DMS153 treated with DMSO at 0.1 percent for 48 hours (cell line): ENCODE measurements at regions not wholly inside any gene's neighbourhood (a gene's known extent, or its start where the extent isn't known, plus 50 kb on each side); places are given as distances from the start of the nearest gene placed in this dataset.

Experiments
- DNase-seq: peaks from one replicate; lab custom pipeline; 2025; ENCODE audit not compliant: unreplicated experiment; lab: John Stamatoyannopoulos, UW

DNA sequence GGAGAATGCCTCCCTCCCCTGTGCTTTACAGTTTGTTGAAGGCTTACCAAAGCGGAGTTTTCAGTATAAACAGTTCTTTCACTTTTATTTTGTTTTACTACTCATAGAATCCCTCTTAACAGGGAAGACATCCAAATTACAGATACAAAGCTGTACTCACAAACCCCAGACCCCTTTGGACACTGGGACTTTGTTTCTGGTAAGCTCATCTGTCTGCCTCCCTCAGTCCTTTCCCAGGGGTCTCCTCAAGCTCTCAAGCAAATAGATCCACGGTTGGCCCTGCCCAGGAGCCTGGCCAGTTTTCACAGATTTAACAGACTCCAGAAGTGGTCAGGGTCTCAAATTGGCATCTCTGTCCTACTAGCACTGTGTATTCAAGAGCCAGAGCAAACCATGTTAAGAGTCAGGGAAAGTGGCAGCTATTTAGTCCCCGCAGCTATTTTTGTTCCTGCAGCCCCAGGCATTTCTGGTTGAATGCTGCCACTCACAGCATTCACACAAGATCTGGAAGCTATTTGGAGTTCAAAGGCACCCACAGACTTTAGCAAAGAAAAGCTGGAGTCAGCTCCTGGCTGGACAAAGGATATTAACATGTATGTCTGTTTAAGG is 54.2 kb downstream of the TMEM100 start:
- DNase-seq: no peak

DNA sequence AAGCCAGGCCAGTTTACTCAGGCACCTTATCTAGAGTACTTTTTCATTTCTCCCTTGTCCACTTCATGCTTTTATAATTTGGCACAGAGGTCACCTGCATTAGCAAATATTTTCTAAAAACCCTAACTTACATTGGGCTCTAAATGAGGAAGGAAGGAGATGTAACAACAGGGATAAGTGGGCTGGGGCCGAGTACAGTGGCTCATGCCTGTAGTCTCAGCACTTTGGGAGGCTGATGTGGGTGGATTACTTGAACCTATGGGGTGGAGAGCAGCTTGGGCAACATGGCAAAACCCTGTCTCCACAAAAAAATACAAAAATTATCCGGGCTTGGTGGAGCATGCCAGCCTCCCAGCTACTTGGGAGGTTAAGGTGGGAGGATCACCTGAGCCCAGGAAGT is 55.9 kb downstream of the TMEM100 start:
- DNase-seq: no peak

GRCh38 chr17:55664287-55664686 is 58.4 kb downstream of the TMEM100 start:
- DNase-seq: no peak

GRCh38 chr17:55663400-55663799 is 59.3 kb downstream of the TMEM100 start:
- no peak for DNase-seq

DNA sequence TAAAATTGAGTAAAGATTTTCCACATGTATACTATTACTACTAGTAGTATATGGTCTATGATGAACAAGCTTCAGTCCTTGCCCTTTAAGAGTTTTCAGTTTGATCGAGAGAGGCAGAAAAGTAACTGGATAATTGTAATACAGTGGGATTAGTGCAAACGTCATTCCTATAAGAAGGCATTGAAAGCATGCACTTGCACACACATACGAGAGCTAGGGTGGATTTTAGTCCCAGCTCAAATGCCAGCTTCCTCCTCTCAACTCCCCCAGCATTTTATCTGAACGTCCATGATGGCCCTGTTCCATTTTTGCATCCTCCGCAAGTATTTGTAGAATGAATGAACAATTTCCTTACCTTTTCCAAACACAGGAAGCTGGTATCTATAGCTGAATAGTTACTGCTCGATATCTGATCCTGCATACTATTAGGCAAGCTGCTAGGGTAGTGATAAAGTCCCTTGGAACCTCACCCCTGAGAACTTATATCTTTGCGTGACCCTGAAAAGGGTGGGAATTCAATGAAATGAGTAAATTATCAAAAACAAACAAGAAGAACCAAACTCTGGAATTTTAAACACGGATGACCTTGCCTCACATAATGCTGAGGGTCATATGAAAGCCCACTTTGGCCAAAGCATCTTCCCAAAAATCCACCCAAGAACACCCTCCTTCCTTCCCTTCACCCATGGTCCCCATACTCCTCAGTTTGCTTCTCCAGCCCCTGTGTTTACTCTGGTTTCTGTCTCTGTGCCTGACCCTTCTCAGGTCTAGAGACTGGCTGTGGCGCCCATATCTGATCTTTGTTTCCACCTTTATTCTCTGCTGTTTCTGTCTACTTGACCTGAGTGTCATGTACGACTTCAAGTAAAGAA is 60.5 kb downstream of the TMEM100 start:
- DNase-seq: no peak

DNA sequence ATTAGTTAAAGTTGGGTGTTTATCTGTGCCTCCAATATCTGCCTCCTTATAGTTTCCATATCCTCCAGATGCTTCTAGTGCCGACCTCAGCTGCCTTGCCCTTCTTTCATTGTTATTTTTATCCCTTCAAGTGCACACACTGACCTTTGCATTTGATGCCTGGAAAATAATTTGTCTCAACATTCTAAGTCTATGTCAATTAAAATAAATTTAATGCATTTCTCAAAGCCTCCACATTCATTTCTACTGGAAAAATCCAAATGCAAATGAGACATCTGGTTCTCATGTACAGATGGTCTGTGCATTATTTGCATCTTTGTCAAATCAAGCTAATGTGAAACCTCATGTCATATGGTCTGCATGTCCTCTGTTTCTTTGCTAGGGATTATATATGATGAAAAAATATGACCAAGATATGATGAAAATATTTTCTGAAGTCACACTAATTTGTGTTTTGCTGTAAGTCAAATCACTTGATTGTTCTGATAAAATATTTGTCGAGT is 61.4 kb downstream of the TMEM100 start:
- no peak for DNase-seq

GRCh38 chr17:55660178-55660886 is 62.3 kb downstream of the TMEM100 start:
- peak; percentile 5 for DNase-seq

GRCh38 chr17:55659661-55660060 is 63.0 kb downstream of the TMEM100 start:
- DNase-seq: no peak

- no peak for DNase-seq
Measured at GRCh38 chr17:55655777-55656176, 66.9 kb downstream of the TMEM100 start.

DNA sequence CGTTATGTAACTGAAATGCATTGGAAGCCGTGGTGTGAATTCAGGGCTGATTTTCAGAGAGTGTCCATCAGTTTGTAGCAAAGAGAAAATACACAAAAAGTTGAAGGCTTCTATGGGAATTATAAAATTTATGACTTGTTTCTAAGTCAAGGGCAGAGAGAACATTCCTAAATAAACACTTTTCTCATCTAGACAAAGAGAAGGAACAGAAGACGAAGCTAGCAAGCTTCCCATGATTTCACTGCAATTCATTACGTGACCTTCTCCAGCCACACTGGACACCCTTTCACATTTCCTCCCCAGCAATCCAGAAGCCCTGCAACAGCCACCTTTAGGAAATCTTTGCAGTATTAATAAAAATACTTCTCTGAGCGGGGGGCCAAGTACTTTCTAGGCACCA is 67.8 kb downstream of the TMEM100 start:
- no peak for DNase-seq

GRCh38 chr17:55654022-55654421 is 68.6 kb downstream of the TMEM100 start:
- DNase-seq: no peak

DNA sequence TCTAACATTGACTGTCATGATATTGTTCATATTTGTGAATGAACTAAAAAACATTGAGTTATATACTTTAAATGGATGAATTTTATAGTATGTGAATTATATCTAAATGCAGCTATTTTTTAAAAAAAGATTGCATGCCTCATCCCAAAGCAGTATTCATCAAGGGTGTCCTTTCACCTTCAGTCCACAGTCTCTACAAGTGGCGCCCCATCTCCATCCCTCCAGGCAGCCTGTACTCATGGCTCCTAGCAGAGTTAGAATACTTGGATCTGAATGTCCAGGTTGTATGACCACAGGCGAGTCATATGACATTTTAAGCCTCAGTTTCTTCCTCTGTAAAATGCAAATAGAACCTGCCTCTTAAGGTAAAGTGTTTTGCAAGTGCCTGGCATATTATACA is 69.8 kb downstream of the TMEM100 start:
- DNase-seq: no peak

GRCh38 chr17:55652114-55652823 is 70.4 kb downstream of the TMEM100 start:
- DNase-seq: no peak

- no peak for DNase-seq
Measured at GRCh38 chr17:55649957-55650597, 72.6 kb downstream of the TMEM100 start.

DNA sequence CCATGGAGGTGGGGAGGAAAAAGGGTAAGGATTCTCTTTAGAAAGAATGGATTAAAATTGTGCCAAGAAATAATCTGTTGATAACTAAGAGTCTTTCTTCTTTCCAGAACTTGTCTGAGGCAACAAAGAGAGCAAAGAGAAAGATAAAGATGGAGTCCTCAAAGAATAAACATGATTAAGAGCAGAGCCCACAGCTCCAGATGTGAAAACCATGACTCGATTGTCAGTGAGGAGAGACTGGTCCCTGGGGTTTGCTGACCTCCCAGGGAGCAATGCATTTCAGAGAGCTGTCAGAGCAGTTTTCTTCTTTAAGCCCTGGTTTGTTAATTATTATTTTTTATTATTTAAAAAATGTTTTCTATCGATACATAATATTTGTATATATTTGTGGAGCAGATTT is 74.6 kb downstream of the TMEM100 start:
- DNase-seq: no peak

- DNase-seq: no peak
Measured at GRCh38 chr17:55645361-55645760, 77.3 kb downstream of the TMEM100 start.

DNA sequence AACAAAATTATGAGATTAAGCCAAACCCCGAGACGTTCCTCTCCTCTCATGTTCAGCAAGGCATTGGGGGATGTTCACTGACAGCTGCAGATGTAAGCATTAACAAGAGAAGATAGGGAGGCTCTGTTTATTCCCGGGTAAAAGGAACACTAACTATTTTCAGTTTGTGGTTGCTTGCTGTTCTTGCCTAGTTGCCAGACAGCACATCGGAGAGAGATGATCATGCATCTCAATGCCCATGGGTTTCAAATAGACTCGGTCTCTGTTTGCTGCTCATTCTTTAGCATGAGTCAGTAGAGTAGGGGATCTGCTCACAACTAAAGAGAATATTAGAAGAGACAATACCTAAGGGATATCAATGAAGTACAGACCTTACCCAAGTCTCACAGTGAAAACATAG is 78.3 kb downstream of the TMEM100 start:
- DNase-seq: no peak

- no peak for DNase-seq
Measured at GRCh38 chr17:55642741-55643140, 79.9 kb downstream of the TMEM100 start.

DNA sequence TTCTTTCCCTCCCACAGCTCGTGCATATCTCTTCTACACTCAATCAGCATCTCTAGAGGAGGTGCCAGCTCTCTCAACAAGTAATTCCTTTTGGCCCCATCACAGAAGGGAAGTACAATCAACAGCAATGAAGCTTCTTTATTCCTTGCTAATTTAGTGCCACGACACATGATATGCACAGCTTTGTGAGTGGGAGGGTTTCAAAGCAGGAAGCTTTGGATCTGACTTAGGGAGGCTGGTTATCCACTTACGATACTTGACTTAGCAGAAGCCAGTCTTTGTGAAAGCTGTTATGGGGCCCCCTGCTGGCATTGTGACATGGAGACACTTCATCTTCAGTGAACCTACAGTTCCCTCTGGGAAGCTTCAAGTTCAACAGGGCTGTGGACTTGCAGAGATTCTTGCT is 81.0 kb downstream of the TMEM100 start:
- peak; percentile 9 for DNase-seq

- no peak for DNase-seq
Measured at GRCh38 chr17:55639096-55639495, 83.6 kb downstream of the TMEM100 start.
